ENCODE measurements at regions not wholly inside any gene's neighbourhood (a gene's known extent, or its start where the extent isn't known, plus 50 kb on each side); places are given as distances from the start of the nearest gene placed in this dataset.

GRCh38 chr14:65261946-65262345 is 150.6 kb upstream of the FUT8 start:
- Histone ChIP-seq H3K4me1 (no peaks in the 10 kb centered on the region), H3K27ac (no peak overlapping the region), H3K9me3 (peaks cover 0 to 8% of the 10 kb centered on the region in 2 donors)

GRCh38 chr14:65263177-65263788 is 149.2 kb upstream of the FUT8 start:
- no peak for TF ChIP-seq CTCF (IDR thresholded peaks at IDR 0.05)
- Histone ChIP-seq H3K4me3 (no peak overlapping the region), H3K27ac (no peak overlapping the region), H3K9me3 (peaks cover 0 to 8% of the 10 kb centered on the region in 2 donors), H3K4me1 (no peaks in the 10 kb centered on the region), H3K27me3 (no peaks in the 10 kb centered on the region), H3K36me3 (no peaks in the 10 kb centered on the region)
- DNase-seq (ENCODE audit: low spot score): no peak

More at GRCh38 chr14:65261946-65262345, 150.6 kb upstream of the FUT8 start:
- no peak for TF ChIP-seq CTCF (IDR thresholded peaks at IDR 0.05)
- no peaks in the 10 kb centered on the region for H3K27me3 ChIP-seq
- H3K4me3 ChIP-seq: no peak overlapping the region
- H3K36me3 ChIP-seq: no peaks in the 10 kb centered on the region
- no peak for DNase-seq (ENCODE audit: low spot score)

- Histone ChIP-seq H3K9me3 (no peaks in the 10 kb centered on the region), H3K4me3 (no peak overlapping the region), H3K36me3 (no peaks in the 10 kb centered on the region), H3K27ac (no peak overlapping the region), H3K4me1 (no peaks in the 10 kb centered on the region), H3K27me3 (no peaks in the 10 kb centered on the region)
- no peak for DNase-seq (ENCODE audit: low spot score)
- TF ChIP-seq CTCF (IDR thresholded peaks at IDR 0.05): no peak
Measured at GRCh38 chr14:65267856-65268255, 144.7 kb upstream of the FUT8 start.

- Histone ChIP-seq H3K36me3 (no peaks in the 10 kb centered on the region), H3K9me3 (no peaks in the 10 kb centered on the region), H3K27me3 (no peaks in the 10 kb centered on the region), H3K4me1 (no peaks in the 10 kb centered on the region), H3K27ac (no peak overlapping the region), H3K4me3 (no peak overlapping the region)
- DNase-seq (ENCODE audit: low spot score): no peak
- no peak for TF ChIP-seq CTCF (IDR thresholded peaks at IDR 0.05)
Measured at GRCh38 chr14:65268594-65268993, 143.9 kb upstream of the FUT8 start.

- Histone ChIP-seq H3K36me3 (no peaks in the 10 kb centered on the region), H3K27ac (no peak overlapping the region), H3K27me3 (no peaks in the 10 kb centered on the region), H3K9me3 (no peaks in the 10 kb centered on the region), H3K4me3 (no peak overlapping the region), H3K4me1 (no peaks in the 10 kb centered on the region)
- no peak for TF ChIP-seq CTCF (IDR thresholded peaks at IDR 0.05)
- no peak for DNase-seq (ENCODE audit: low spot score)
Measured at GRCh38 chr14:65269732-65270131, 142.8 kb upstream of the FUT8 start.

- no peak for TF ChIP-seq CTCF (IDR thresholded peaks at IDR 0.05)
- no peak overlapping the region for H3K4me3 ChIP-seq
Measured at GRCh38 chr14:65277027-65277426, 135.5 kb upstream of the FUT8 start.

More at GRCh38 chr14:65277027-65277426, 135.5 kb upstream of the FUT8 start:
- Histone ChIP-seq H3K9me3 (no peaks in the 10 kb centered on the region), H3K4me1 (no peaks in the 10 kb centered on the region), H3K27me3 (no peaks in the 10 kb centered on the region), H3K27ac (no peak overlapping the region), H3K36me3 (no peaks in the 10 kb centered on the region)
- DNase-seq (ENCODE audit: low spot score): no peak
